GM12878 (cell line): ENCODE measurements at regions not wholly inside any gene's neighbourhood (a gene's known extent, or its start where the extent isn't known, plus 50 kb on each side); places are given as distances from the start of the nearest gene placed in this dataset.

Source experiments
- CEBPB ChIP-seq, 2 experiments: fragments of 150-350 bp in 1 of 2; IDR thresholded peaks; 2 replicates each; pipeline ENCODE4 v1.6.1; 2012 to 2014; ENCODE audit warnings: low read depth in 2 of 2, low read length in 2 of 2, borderline replicate concordance in 1 of 2, inconsistent platforms in 1 of 2
- RELA ChIP-seq: fragments of 450-650 bp; IDR thresholded peaks from 2 replicates; pipeline ENCODE4 v1.8.0; 2014; ENCODE audit warnings: borderline replicate concordance; ENCODE audit not compliant: partially characterized antibody
- SPI1 ChIP-seq: IDR thresholded peaks from 2 replicates; pipeline ENCODE4 v1.6.1; 2011; ENCODE audit warnings: low read depth, mild to moderate bottlenecking, low read length, moderate library complexity, borderline replicate concordance; ENCODE audit not compliant: insufficient read depth
- TAF1 ChIP-seq: IDR thresholded peaks from 2 replicates; pipeline ENCODE4 v1.6.1; 2011; ENCODE audit warnings: mild to moderate bottlenecking, low read depth, low read length, borderline replicate concordance
- TF ChIP-seq, protein P1 (sequence below): fragments of 450-650 bp; IDR thresholded peaks from 2 replicates; pipeline ENCODE4 v1.6.1; 2016; ENCODE audit warnings: mild to moderate bottlenecking, moderate library complexity, borderline replicate concordance
- TF ChIP-seq, protein P2 (sequence below): IDR thresholded peaks from 2 replicates; pipeline ENCODE4 v1.6.1; 2012; ENCODE audit warnings: mild to moderate bottlenecking, low read depth, low read length
- TF ChIP-seq, protein P3 (sequence below): fragments of 450-650 bp; IDR thresholded peaks from 2 replicates; pipeline ENCODE4 v1.6.1; 2018; ENCODE audit warnings: mild to moderate bottlenecking, low read depth, moderate library complexity; ENCODE audit not compliant: partially characterized antibody
- TF ChIP-seq, protein P4 (sequence below), 3 experiments: IDR thresholded peaks in 2 of 3; conservative IDR thresholded peaks in 1 of 3; 2 replicates each; pipeline ENCODE4 v1.5.1; 2011; ENCODE audit warnings: low read depth in 3 of 3, low read length in 3 of 3, mild to moderate bottlenecking in 3 of 3, control low read depth in 2 of 3, moderate library complexity in 2 of 3, inconsistent platforms in 1 of 3, mixed read lengths in 1 of 3; ENCODE audit not compliant: control insufficient read depth in 2 of 3, insufficient read depth in 1 of 3; ENCODE audit errors: extremely low read depth in 1 of 3

DNA sequence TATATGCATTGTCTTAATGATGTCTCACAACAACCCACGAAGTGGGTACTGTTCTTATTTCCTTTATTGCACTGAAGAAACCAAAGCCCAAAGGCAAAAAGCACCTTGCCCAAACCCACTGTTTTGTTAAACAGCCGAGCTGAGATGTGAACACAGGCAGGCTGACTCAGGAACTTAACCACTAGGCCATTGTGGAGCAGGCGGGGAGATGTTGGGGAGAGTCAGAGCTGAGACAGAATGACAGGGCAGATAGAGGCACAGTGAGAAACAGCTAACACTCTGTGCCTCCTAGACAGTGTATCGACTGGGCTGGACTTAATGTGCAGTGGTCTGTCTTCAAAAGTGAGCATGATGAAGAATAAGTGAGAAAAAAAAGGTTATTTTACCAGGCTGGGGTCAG is 56.5 kb downstream of the RPLP1 start:
- TF ChIP-seq, protein P1, sequence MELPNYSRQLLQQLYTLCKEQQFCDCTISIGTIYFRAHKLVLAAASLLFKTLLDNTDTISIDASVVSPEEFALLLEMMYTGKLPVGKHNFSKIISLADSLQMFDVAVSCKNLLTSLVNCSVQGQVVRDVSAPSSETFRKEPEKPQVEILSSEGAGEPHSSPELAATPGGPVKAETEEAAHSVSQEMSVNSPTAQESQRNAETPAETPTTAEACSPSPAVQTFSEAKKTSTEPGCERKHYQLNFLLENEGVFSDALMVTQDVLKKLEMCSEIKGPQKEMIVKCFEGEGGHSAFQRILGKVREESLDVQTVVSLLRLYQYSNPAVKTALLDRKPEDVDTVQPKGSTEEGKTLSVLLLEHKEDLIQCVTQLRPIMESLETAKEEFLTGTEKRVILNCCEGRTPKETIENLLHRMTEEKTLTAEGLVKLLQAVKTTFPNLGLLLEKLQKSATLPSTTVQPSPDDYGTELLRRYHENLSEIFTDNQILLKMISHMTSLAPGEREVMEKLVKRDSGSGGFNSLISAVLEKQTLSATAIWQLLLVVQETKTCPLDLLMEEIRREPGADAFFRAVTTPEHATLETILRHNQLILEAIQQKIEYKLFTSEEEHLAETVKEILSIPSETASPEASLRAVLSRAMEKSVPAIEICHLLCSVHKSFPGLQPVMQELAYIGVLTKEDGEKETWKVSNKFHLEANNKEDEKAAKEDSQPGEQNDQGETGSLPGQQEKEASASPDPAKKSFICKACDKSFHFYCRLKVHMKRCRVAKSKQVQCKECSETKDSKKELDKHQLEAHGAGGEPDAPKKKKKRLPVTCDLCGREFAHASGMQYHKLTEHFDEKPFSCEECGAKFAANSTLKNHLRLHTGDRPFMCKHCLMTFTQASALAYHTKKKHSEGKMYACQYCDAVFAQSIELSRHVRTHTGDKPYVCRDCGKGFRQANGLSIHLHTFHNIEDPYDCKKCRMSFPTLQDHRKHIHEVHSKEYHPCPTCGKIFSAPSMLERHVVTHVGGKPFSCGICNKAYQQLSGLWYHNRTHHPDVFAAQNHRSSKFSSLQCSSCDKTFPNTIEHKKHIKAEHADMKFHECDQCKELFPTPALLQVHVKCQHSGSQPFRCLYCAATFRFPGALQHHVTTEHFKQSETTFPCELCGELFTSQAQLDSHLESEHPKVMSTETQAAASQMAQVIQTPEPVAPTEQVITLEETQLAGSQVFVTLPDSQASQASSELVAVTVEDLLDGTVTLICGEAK: no peak
- TF ChIP-seq, protein P2, sequence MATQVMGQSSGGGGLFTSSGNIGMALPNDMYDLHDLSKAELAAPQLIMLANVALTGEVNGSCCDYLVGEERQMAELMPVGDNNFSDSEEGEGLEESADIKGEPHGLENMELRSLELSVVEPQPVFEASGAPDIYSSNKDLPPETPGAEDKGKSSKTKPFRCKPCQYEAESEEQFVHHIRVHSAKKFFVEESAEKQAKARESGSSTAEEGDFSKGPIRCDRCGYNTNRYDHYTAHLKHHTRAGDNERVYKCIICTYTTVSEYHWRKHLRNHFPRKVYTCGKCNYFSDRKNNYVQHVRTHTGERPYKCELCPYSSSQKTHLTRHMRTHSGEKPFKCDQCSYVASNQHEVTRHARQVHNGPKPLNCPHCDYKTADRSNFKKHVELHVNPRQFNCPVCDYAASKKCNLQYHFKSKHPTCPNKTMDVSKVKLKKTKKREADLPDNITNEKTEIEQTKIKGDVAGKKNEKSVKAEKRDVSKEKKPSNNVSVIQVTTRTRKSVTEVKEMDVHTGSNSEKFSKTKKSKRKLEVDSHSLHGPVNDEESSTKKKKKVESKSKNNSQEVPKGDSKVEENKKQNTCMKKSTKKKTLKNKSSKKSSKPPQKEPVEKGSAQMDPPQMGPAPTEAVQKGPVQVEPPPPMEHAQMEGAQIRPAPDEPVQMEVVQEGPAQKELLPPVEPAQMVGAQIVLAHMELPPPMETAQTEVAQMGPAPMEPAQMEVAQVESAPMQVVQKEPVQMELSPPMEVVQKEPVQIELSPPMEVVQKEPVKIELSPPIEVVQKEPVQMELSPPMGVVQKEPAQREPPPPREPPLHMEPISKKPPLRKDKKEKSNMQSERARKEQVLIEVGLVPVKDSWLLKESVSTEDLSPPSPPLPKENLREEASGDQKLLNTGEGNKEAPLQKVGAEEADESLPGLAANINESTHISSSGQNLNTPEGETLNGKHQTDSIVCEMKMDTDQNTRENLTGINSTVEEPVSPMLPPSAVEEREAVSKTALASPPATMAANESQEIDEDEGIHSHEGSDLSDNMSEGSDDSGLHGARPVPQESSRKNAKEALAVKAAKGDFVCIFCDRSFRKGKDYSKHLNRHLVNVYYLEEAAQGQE: no peak
- TF ChIP-seq CEBPB (IDR thresholded peaks at IDR 0.05; ENCODE audit: borderline replicate concordance in 1 of 2, low read depth in 2 of 2, low read length in 2 of 2) (no peak), SPI1 (no peak), RELA (no peak), TAF1 (no peak)
- TF ChIP-seq, protein P3, sequence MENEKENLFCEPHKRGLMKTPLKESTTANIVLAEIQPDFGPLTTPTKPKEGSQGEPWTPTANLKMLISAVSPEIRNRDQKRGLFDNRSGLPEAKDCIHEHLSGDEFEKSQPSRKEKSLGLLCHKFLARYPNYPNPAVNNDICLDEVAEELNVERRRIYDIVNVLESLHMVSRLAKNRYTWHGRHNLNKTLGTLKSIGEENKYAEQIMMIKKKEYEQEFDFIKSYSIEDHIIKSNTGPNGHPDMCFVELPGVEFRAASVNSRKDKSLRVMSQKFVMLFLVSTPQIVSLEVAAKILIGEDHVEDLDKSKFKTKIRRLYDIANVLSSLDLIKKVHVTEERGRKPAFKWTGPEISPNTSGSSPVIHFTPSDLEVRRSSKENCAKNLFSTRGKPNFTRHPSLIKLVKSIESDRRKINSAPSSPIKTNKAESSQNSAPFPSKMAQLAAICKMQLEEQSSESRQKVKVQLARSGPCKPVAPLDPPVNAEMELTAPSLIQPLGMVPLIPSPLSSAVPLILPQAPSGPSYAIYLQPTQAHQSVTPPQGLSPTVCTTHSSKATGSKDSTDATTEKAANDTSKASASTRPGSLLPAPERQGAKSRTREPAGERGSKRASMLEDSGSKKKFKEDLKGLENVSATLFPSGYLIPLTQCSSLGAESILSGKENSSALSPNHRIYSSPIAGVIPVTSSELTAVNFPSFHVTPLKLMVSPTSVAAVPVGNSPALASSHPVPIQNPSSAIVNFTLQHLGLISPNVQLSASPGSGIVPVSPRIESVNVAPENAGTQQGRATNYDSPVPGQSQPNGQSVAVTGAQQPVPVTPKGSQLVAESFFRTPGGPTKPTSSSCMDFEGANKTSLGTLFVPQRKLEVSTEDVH: no peak
- TF ChIP-seq, protein P4, sequence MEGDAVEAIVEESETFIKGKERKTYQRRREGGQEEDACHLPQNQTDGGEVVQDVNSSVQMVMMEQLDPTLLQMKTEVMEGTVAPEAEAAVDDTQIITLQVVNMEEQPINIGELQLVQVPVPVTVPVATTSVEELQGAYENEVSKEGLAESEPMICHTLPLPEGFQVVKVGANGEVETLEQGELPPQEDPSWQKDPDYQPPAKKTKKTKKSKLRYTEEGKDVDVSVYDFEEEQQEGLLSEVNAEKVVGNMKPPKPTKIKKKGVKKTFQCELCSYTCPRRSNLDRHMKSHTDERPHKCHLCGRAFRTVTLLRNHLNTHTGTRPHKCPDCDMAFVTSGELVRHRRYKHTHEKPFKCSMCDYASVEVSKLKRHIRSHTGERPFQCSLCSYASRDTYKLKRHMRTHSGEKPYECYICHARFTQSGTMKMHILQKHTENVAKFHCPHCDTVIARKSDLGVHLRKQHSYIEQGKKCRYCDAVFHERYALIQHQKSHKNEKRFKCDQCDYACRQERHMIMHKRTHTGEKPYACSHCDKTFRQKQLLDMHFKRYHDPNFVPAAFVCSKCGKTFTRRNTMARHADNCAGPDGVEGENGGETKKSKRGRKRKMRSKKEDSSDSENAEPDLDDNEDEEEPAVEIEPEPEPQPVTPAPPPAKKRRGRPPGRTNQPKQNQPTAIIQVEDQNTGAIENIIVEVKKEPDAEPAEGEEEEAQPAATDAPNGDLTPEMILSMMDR (IDR thresholded peaks at IDR 0.05 in 2 of 3, conservative IDR thresholded peaks at IDR 0.05 in 1 of 3; ENCODE audit: control insufficient read depth in 2 of 3, extremely low read depth in 1 of 3, insufficient read depth in 1 of 3, low read depth in 3 of 3, low read length in 3 of 3): no peak
